NCI-H146 (cell line): ENCODE measurements at regions not wholly inside any gene's neighbourhood (a gene's known extent, or its start where the extent isn't known, plus 50 kb on each side); places are given as distances from the start of the nearest gene placed in this dataset.

Experiments used
- DNase-seq: peaks from one replicate; lab custom pipeline; 2025; lab: John Stamatoyannopoulos, UW

DNA sequence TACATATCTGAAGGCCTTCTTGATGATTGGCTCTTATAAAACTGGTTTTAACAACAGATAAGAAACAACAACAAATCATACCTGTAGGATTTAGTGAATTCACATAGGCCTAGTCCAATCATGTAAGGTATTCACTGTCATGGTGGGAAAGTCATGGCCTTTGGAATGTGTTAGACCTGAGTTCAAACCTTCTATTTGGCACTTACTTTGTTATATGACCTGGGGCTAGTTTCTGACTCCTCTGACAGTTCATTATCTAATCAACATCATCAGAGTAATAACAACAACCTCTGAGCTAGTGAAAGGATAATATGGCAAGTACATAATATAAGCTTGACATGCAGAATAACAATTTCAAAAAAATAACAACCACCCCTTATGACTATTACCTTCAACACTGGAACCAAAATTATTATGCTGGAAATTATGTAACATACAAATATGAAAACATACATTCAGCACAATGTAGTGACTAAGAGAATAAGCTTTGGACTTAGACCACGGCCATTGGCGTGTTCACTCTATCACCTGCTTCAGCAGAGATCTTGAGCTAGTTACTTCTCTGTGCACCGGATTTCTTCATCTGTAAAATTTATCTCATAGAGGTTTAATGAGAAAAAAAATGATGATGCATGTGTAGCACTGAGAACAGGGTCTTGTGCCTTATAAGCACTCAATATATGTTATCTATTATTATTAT is 597.6 kb downstream of the LMO4 start:
- no peak for DNase-seq

DNA sequence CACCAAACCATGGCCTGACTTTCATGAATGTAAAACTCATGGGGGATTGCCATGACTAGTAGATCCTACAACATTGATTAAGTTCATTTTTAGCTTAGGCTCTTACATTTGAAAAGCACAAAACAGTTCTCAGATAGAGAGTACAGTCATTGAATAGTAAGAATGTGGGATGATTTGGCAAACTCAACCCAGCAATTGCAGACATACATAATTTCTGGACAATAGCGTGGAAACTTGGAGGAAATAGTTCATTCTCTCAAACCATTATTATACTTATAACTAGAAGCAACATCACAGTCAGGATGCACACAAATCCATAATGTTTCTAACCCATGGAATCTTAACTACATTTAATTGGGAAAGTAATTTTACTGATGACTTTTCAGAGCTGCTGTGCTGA is 598.2 kb downstream of the LMO4 start:
- DNase-seq: no peak

GRCh38 chr1:87927391-87928280 is 599.0 kb downstream of the LMO4 start:
- no peak for DNase-seq

DNA sequence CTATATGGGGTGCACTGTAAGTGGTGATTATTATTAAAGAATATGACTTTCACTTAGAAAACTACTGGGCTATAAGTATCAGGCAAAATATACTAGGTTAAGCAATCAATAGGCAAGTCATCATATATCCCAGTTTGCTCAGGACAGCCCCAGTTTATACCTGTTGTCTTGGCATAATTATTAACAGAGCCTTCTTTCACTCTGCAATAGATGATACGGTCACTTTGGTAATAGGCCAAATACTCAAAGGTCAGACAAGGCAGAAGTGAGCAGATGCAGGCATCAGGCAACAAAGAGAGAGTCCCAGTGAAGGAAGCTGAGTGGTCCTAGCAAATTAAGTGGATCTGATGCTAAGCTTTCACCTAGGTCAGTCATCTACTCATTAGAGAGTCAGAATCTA is 599.9 kb downstream of the LMO4 start:
- no peak for DNase-seq

GRCh38 chr1:87929906-87930305 is 601.2 kb downstream of the LMO4 start:
- DNase-seq: no peak

GRCh38 chr1:87930796-87931195 is 602.1 kb downstream of the LMO4 start:
- no peak for DNase-seq

- DNase-seq: no peak
Observed at GRCh38 chr1:87933171-87933570, 604.5 kb downstream of the LMO4 start.

- DNase-seq: no peak
Observed at GRCh38 chr1:87935130-87935529, 606.5 kb downstream of the LMO4 start.

DNA sequence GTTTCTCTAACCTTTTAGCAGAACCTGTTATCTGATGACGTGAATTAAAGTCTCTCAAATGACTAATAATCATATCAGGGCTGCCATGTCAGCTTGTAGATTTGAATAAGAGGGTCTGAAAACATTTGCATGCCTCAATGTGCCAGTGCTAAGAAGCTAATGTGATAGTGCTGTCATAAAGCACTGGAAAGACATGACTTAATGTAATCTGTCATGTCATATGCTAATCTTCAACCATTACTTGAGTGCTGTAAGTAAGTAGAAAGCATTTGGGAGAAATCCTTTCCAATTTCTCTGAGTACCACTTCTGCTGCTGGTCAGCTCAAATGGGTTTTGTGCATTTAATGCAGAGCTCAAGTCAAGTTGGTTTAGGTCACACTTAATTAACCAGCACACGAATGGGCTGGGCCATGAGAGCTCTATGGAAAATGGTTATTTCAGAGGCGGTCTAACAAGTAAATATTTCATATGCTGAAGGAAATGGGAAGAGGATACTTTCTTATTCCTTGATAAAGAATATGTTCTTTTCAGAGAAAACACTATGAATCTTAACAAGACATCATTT is 609.2 kb downstream of the LMO4 start:
- DNase-seq: no peak

GRCh38 chr1:87938631-87939030 is 610.0 kb downstream of the LMO4 start:
- no peak for DNase-seq

DNA sequence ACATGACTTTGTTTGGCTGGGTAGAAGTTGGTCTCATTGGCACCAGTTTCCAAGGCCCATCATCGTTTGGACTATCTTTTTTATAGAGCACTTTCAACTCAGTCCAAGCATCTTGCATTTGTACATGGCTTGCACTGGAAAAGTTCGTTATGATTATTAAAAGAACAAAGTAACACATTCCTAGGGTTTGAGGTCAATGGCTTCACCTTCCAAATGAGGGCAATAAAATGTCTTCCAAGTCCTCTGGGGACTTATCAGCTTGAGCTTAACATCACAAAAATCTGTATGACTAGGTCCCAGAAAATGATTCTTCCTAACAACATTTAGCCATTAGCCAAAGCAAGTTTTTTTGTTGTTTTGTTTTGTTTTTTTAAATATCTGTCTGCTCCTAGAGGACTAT is 610.8 kb downstream of the LMO4 start:
- DNase-seq: no peak

DNA sequence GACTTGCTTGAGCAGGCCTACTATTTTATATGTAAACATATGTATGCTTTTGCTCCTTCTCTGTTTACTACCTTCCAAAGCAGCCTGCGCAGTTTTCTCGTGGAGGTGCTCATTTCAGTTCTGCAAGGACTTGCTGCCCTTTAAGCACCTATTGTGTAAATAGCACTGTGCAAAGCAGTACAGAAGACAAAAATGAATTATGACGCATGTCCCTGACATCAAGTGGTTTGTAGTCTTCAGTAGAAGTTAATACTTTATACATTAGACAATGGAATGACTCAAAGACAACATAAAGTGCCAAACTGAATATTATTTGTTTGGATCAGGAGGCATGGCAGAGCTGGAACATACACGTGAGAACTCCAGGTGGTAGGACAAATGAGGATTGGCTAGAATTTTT is 611.7 kb downstream of the LMO4 start:
- DNase-seq: no peak

GRCh38 chr1:87941337-87941946 is 612.8 kb downstream of the LMO4 start:
- no peak for DNase-seq

DNA sequence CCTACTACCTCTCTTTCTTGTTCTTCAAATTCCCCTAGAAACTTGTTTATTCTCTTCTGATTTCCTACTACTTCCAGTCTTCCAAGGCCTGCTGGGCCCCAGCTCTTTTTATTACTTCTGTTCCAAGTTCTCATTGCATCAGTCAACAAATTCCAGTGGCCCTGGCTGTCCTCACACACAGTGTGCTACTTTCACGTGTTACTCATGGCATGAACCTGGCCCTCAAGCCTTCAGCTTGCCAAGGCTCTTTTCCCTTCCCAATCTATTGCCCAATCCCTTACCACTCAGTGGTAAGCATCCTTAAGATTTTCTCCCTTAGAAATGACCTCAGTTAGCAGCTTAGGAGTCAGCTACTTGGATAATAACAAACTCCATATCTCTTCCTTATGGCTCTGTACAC is 613.5 kb downstream of the LMO4 start:
- DNase-seq: no peak

- DNase-seq: no peak
Observed at GRCh38 chr1:87949711-87950110, 621.0 kb downstream of the LMO4 start.

DNA sequence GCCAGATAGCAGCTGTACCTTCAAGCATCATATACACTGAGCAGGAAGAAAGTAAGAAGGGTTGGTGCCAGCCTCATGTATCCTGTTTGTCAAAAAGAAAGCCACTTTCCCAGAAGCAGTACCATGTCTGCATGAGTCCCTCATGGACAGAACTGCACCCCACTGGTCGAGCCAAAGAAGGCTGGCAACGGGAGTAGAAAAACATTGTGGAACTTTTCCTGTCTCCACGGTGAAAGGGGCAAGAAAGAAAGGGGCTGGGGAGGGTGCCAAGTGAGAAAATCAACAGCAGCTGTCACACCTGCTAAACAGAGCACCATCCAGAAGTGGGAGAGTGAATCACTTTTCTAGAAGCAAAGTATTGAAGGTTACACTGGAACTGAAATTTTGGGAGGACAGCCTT is 621.7 kb downstream of the LMO4 start:
- no peak for DNase-seq

DNA sequence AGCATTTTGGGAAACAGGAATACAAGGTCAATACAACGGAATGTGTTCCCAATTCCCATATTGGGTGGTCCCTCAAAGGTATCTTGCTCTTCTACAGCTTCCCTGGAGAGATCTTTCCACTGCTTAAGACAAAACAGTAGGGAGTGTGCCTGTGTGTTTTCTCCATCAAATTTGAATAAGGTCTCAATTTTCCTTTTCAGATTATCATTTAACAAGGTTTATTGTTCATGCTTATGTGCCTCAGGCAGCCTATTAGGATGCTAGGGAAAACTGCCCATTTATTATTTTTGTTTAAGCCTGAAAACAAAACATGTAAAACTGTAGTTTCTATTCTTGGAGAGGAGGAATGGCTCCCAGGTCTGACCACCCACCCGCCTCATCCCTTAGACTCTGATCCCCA is 622.7 kb downstream of the LMO4 start:
- DNase-seq: no peak

DNA sequence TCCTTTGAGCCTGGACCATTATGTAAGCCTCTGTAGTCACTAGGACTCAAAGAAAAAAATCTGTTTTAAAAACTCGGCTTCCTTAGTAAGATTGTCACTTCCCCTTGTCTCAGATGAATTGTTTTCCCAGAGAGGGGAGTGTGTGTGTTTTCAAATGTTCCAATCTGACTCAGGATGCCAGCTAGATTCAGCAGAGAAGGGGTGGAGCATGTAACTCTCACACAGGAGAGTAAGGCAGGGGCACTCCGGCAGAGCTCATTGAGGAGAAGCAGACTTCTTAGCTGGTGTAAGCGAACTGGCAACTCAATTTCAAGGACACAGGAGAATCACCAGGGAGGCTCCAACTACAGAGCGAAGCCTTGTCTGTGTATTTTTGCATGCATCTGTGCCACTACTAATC is 623.2 kb downstream of the LMO4 start:
- DNase-seq: no peak

GRCh38 chr1:87953121-87953520 is 624.4 kb downstream of the LMO4 start:
- no peak for DNase-seq

GRCh38 chr1:87953732-87954344 is 625.2 kb downstream of the LMO4 start:
- DNase-seq: peak; percentile 18

DNA sequence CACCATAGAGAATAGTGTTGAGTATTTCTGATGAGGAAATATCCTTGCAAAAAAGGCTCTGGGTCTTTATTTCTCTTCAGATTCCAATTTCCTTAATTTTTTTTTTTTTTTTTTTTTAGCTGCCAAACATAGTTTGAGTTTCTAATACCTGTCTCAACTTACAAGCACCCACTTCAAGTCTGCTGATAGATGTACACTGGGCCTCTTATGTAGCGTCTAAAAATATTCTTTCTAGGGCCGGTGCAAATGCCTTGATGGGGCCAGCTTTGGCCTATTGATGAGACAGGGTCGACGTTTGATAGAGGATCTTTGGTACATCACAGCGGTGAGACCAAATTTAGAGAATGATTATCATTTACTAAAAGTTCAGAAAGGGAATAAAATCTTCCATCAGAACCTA is 626.4 kb downstream of the LMO4 start:
- DNase-seq: no peak

DNA sequence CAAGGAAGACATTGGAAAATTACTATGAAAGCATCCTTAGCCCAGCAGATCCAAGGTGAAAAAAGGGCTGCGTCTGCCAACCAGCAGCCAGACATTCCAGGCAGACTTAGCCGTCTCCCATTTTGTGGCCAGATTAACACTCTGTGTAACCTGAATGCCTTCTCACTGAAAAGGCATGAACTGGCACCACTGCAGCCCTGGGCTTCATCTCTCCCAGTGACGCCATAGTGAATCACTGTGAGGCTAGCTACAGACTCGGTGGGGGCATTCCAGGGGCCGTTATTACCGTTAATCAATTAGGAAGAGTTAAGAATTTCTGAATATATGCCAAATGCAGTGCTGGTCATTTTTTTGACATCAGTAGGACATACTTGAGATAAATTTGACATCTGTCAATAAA is 627.4 kb downstream of the LMO4 start:
- DNase-seq: no peak
